DMS 273 (cell line): ENCODE measurements at regions not wholly inside any gene's neighbourhood (a gene's known extent, or its start where the extent isn't known, plus 50 kb on each side); places are given as distances from the start of the nearest gene placed in this dataset.

Experiments used
- DNase-seq: peaks from one replicate; lab custom pipeline; 2025; ENCODE audit not compliant: unreplicated experiment; lab: John Stamatoyannopoulos, UW

DNA sequence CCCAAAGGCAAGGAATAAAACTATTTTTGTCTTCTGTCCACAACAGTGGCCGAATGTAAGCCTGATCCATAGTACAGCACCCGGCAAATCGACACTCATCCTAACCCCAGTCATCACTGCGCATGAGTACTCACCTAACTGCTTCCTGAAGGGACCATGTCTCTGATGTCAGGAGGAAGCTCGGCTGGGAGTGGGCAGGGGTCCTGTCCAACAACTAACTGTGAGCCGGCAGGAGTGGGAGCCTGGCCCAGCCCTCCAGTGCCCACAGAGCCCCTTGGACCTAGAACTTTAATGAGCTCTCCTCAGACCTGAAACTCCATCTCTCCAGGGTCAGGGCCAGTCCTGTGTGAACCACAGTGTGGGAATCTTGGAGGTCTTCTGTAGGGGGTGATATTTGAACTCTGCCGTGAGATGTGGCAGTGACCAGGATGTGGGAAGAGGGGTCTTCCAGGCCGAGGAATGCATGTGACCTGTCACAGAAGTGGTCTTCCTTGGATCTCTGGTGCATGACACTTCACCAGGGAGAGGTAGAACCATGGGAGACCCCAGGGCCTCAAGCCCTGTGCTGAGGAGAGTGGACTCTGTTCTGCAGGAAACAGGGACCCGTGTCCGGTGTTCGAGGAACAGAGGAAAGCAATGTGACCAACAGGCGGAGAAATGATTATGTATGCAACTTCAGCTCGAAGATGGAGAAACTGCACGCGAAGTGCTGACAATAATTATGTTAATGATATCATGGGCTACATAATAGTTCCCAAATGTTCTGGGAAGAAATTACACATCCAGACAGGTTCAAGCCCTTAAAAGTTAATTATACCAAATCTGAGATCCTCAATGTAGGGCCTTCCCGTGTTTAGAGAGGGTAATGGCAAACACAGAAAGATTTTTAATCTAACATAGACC, 240.1 kb upstream of the HDAC4 start:
- DNase-seq = no peak

- no peak for DNase-seq
These were observed 239.4 kb upstream of the HDAC4 start for GRCh38 chr2:239640210-239640609.

DNA sequence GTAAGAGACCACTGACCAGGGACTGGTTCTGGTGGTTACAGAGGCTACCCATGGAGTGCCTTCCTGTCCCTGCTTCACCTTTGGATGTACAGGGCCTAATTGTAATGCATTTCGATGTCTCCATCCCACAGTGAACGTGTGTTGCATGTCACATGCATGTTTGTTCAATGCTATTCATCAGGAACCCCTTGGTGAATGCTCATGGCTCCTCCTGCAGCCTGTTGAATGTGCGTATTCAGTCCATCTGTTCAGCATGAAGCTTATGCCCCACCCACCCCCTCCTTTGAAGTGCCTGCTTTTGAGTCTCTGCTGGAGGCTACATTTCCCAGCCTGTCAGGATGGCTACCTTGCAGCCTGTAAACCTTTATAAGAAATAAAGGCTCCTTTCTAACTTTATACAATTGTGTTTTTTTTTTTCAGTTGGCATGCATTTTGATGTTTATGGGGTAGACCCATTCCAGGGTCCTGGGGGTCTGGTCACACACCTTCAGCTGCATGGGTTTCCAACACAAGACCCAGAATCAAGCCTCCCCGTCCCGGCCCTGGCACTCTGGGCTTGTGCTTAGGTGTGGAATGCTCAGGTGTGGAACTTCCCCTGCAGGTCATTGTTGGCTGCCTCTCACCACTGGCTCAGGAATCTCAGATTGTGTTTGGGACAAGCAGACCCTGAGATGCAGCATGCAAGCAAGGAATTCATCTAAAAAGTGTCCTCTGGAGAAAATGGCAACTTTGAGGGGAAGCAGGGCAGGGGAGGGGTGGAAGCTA, 238.8 kb upstream of the HDAC4 start:
- DNase-seq = peak; percentile 49

DNA sequence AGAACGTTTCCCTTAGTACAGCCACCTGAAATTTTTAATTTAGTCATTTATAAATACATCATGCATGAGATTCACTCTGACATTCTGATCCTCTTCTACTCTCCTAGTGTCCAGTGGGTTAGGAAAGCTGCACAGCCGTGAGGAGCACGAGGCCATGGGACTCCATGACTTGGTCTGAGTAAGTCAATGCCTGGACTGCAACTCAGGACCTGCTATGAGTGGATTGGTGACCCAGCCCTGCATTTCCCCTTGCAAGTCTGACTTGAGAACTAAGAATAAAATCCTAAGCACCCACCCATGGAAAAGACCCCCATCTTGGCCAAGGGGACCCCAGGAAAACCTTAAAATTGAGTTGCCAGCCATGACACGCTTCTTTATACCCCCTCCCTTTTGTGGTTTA, 237.6 kb upstream of the HDAC4 start:
- no peak for DNase-seq

DNA sequence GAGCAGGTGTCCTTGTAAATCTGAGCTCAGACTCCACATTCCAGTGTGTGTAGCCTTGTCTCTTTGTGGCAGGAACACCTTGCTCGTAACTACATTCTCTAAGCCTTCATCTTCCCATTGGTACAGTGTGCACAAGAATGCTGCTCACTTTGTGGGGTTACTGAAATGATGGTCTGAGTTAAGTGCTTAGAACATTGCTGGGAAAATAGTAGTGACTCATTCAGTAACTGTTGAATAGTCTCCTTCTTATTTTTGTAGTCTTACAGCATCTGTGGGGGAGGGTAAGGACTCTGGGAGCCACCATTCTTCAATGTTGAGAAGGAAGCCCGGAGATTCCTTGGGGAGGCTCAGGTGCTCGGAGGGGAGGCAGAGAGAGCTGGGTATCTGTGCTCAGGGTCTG, 236.0 kb upstream of the HDAC4 start:
- no peak for DNase-seq

DNA sequence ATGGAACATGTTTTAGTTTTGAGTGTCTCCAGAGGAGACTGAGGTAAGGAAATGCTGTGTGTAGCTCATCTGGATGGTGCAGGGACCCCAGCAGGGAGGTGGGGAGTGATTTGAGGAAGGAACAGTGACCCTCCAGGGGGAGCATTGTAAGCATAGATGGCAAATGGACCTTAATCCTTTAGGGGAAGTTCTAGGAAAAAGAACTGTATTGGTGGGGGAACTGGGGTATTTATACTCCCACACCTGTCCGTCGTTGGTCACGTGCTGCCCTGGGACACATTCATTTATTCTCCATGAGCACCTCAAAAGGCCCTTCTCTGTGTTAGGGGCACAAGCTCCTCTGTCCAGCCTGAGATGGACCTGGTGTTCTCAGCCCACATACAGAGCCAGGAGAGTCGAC, 233.9 kb upstream of the HDAC4 start:
- no peak for DNase-seq

DNA sequence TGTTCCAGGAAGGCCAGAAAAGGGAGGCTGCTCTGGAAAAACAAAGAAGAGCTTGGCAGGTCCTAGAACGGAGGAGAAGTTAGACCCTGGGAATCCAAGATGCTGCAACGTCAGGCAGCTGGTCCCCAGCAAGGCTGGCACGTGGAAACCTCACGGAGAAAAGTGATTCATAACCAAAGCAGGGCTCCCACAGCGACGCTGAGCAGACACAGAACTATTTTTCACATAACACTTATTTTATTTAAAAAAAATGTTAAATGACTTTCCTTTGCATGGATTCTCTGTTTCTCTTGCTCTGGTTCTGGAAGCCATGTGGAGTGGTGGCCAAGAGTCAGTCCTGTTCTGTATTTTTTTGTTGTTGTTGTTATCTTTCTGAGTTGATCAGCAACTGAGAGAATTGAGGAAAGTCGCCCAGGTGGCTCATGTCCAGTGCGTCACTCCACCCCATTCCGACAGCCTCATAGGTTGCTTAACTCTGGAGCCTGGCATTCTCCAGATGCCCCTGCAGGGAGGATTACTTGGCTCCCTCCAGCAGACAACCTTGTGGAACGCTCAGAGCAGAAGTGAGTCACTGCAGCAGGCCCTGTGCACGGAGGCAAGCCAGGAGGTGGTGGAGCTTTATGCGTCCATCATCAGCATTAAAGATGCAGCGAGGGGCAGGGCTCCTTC, 229.9 kb upstream of the HDAC4 start:
- no peak for DNase-seq

- no peak for DNase-seq
These were observed 229.3 kb upstream of the HDAC4 start for GRCh38 chr2:239629926-239630617.

GRCh38 chr2:239626961-239627592, 226.3 kb upstream of the HDAC4 start:
- no peak for DNase-seq

- DNase-seq = no peak
These were observed 225.3 kb upstream of the HDAC4 start for GRCh38 chr2:239625971-239626734.

GRCh38 chr2:239625156-239625845, 224.5 kb upstream of the HDAC4 start:
- DNase-seq = no peak

GRCh38 chr2:239621611-239622010, 220.8 kb upstream of the HDAC4 start:
- no peak for DNase-seq

- no peak for DNase-seq
These were observed 218.5 kb upstream of the HDAC4 start for GRCh38 chr2:239619369-239619768.

DNA sequence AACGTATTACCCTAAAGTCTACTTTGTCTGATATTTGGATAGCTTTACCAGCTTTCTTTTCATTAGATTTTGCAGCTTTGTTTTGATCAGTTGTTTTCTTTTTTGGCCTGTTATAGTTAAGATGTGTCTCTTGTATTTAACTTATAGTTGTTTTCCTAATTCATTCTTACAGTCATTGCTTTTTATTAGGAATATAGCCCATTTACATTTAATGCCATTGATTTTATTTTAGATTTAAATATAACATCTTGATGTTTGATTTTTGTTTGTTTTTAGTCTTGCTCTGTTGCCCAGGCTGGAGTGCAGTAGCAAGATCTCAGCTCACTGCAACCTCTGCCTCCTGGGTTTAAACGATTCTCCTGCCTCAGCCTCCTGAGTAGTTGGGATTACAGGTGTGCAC, 215.9 kb upstream of the HDAC4 start:
- no peak for DNase-seq

- DNase-seq = no peak
These were observed 211.3 kb upstream of the HDAC4 start for GRCh38 chr2:239612133-239612532.

DNA sequence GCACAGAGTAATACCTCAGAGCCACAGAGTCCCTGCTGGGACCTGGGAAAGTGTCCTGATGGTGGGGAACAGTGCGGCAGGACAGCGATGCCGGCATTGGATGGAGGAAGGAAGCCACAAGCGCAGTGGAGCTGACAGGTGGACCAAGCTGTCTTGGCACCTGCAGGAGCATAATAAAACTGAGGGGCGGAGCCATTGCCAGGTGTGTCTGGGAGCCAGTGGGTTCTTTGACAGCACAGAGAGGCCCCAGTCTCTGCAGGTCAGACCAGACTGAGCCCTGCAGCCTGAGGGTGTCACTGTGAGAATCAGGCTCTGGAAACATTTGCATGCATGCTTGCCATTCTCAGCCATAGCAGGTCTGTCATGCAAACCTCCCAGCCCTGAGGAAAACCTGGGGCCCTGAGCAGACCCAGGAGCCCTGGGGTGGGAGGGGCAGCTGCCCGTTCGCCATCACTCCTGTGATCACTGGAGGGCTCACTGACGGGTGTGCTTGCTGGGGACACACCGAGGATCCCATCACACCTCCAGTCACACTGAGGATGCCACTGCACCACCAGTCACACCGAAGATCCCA, 210.5 kb upstream of the HDAC4 start:
- no peak for DNase-seq

DNA sequence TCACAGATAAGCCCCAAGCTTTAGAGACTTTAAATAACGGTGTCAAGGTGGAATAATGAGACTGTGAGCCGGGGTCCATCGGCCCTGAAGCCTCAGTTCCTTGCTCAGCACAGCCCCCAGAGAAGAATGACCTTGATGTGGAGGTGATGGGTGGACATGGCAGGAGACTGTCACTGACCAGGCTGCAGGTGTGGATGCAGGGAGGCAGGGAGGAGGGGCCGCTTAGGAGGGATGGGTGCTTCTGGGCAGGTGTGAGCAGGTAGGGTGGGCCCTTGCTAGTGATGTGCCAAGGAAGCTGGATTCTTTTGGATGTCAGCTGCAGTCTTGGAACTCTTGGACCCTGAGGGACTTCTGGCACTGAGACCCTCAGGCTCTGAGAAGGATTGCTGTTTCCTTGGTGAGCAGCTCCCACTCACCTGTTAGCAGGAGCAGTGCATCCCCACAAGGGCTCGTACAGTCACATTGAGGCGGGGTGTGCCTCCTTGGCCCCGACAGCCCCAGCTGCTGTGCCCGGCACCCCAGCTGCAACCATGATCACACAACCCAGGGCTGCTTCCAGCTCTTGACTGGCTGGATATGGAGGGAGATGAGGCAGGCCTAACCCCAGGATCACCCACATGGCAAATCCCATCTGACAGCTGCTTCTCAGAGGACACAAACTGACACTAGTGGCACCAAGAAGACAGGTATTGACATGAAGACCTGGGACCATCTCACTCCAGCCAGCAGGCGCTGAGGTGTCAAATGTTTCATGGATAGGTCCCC, 209.8 kb upstream of the HDAC4 start:
- no peak for DNase-seq

DNA sequence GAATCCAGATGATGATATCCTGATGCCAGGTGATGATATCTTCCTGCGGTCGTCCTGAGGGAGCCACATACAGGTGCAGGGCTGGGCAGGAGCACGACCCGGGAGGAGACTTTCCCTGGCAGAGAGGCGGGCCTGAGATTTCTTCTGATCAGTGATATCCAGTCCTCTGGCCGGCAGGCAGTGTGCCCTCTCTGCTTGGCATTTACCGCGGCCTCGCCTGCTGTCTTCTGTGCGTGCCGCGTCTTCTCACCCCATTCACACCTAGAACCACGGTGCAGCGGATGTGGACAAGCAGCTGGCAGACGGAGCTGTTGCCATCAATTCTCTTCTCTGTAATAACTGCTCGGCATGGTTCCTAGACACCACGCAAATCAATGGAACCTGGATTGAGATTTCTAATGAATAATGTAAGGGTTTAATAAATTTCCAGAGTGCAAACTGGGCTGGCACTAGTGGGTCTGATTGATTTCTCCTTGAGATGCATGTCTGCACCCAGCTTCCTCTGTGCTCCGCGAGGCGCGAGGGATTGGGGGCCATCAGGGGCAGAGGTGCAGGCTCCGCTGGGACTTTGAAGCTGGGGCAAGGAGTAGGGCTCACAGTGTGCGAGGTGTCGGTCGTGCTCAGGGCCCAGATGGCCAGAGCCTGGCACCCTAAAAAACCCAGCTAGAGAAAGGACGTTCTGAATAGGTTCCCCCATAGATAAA, 208.9 kb upstream of the HDAC4 start:
- no peak for DNase-seq
